Parathyroid adenoma (tissue), 2 donors: ENCODE measurements at regions not wholly inside any gene's neighbourhood (a gene's known extent, or its start where the extent isn't known, plus 50 kb on each side); places are given as distances from the start of the nearest gene placed in this dataset.
A peak's percentile ranks its signal among the peaks of the same experiment; 100 is the strongest.

Source experiments
- H2AFZ ChIP-seq: fragments of 300-600 bp; sonication (generic); one replicate; pipeline ENCODE4 v1.7.0; 2017; ENCODE audit warnings: antibody characterized with exemption, mild to moderate bottlenecking
- H3K27ac ChIP-seq: fragments of 300-600 bp; sonication (generic); one replicate; pipeline ENCODE4 v1.7.0; 2017
- H3K27me3 ChIP-seq: fragments of 300-600 bp; sonication (generic); one replicate; pipeline ENCODE4 v1.7.0; 2017; ENCODE audit warnings: low read length; ENCODE audit not compliant: control insufficient read depth, insufficient read depth
- H3K36me3 ChIP-seq: fragments of 300-600 bp; sonication (generic); one replicate; pipeline ENCODE4 v1.7.0; 2017; ENCODE audit warnings: low read length; ENCODE audit not compliant: control insufficient read depth, insufficient read depth
- H3K4me1 ChIP-seq: fragments of 300-600 bp; sonication (generic); one replicate; pipeline ENCODE4 v1.7.0; 2017; ENCODE audit warnings: control low read depth
- H3K4me2 ChIP-seq: fragments of 300-600 bp; sonication (generic); one replicate; pipeline ENCODE4 v1.7.0; 2017; ENCODE audit warnings: low read length
- H3K4me3 ChIP-seq: fragments of 300-600 bp; sonication (generic); one replicate; pipeline ENCODE4 v1.7.0; 2017; ENCODE audit warnings: low read depth, low read length
- H3K79me2 ChIP-seq: fragments of 300-600 bp; sonication (generic); one replicate; pipeline ENCODE4 v1.7.0; 2017; ENCODE audit warnings: control low read depth
- H3K9ac ChIP-seq: fragments of 300-600 bp; sonication (generic); one replicate; pipeline ENCODE4 v1.7.0; 2017; ENCODE audit warnings: mild to moderate bottlenecking
- H3K9me3 ChIP-seq: fragments of 300-600 bp; sonication (generic); one replicate; pipeline ENCODE4 v1.7.0; 2017; ENCODE audit warnings: low read length; ENCODE audit not compliant: control insufficient read depth
- CTCF ChIP-seq: fragments of 300-600 bp; sonication (generic); IDR thresholded peaks from one replicate; pipeline ENCODE4 v1.7.0; 2017; ENCODE audit warnings: antibody characterized with exemption, mild to moderate bottlenecking
- donor health status: primary hyperparathyroidism.

- no peak for TF ChIP-seq CTCF
- no peak overlapping the region for H3K4me3 ChIP-seq
- H3K27me3 ChIP-seq, result no peaks in the 10 kb centered on the region
- no peaks in the 10 kb centered on the region for H3K4me1 ChIP-seq
- no peak overlapping the region for H3K4me2 ChIP-seq
- no peak overlapping the region for H2AFZ ChIP-seq
- H3K9me3 ChIP-seq, result no peaks in the 10 kb centered on the region
- H3K27ac ChIP-seq, result no peak overlapping the region
- no peaks in the 10 kb centered on the region for H3K36me3 ChIP-seq
- H3K9ac ChIP-seq, result no peak overlapping the region
- no peaks in the 10 kb centered on the region for H3K79me2 ChIP-seq
Measured at GRCh38 chr5:58199087-58199486, 260.8 kb downstream of the PLK2 start.

DNA sequence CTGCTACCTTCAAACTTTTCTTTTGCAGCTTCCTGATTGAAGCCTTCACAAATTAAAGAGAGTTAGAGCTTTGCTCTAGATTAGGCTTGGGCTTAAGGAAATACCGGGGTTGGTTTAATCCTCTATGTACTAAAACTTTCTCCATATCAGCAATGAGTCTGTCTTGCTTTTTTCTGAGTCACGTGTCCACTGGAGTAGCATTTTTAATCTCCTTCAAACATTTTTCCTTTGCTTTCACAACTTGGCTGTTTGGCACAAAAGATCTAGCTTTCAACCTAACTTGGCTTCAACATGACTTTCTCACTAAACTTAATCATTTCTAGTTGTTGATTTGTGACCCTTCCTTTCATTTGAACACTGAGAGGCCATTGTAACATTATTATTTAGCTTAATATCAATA, 261.6 kb downstream of the PLK2 start:
- no peak overlapping the region for H3K4me3 ChIP-seq
- no peaks in the 10 kb centered on the region for H3K79me2 ChIP-seq
- no peak overlapping the region for H2AFZ ChIP-seq
- no peaks in the 10 kb centered on the region for H3K9me3 ChIP-seq
- no peaks in the 10 kb centered on the region for H3K27me3 ChIP-seq
- H3K4me2 ChIP-seq, result no peak overlapping the region
- no peak overlapping the region for H3K27ac ChIP-seq
- TF ChIP-seq CTCF, result no peak
- no peaks in the 10 kb centered on the region for H3K36me3 ChIP-seq
- no peaks in the 10 kb centered on the region for H3K4me1 ChIP-seq
- no peak overlapping the region for H3K9ac ChIP-seq

DNA sequence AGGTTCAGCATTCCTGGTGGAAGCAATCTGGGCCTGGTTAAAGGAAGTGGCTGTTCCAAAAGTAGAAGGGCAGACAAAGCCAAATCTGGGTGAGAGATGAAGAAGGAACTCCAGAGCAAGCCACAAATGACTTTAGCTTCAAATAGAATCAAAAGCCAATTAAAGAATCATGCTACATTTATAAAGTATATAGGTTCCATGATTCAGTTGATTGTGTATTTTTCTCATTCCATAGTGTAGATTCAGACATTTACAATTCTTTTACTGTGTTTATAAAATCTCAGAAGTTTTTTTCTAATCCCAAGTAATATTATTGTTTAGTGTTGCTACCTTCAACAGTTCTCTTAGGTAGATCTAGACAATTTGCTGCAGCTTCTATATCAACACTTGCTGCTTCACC, 262.0 kb downstream of the PLK2 start:
- Histone ChIP-seq H3K9ac (no peak overlapping the region), H3K79me2 (no peaks in the 10 kb centered on the region), H3K27me3 (no peaks in the 10 kb centered on the region), H3K36me3 (no peaks in the 10 kb centered on the region), H2AFZ (no peak overlapping the region), H3K4me1 (no peaks in the 10 kb centered on the region), H3K4me3 (no peak overlapping the region), H3K9me3 (no peaks in the 10 kb centered on the region), H3K27ac (no peak overlapping the region), H3K4me2 (no peak overlapping the region)
- TF ChIP-seq CTCF, result no peak

DNA sequence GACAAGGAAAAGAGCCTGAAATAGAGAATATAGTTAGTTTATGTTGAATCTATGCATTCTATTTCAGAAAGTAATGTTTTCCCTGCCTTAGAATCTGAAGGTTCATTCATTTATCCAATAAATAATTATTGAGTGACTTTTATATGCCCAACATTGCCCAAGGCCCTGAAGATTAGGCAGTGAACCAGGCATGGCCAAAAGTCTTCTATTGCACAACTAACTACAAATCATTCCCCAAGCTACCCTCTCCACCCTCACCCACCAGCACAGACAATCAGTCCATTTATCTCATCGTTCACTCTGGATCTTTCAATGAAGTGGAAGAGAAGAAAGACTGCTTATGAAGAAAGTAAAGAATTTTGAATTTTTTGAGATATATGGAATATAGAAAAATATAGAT, 268.4 kb downstream of the PLK2 start:
- Histone ChIP-seq H3K4me1 (peaks cover 18% of the 10 kb centered on the region), H2AFZ (peak overlapping the region; percentile 8), H3K9ac (no peak overlapping the region), H3K27me3 (no peaks in the 10 kb centered on the region), H3K79me2 (no peaks in the 10 kb centered on the region), H3K4me2 (no peak overlapping the region), H3K27ac (no peak overlapping the region), H3K4me3 (no peak overlapping the region), H3K9me3 (no peaks in the 10 kb centered on the region), H3K36me3 (no peaks in the 10 kb centered on the region)
- TF ChIP-seq CTCF, result no peak

DNA sequence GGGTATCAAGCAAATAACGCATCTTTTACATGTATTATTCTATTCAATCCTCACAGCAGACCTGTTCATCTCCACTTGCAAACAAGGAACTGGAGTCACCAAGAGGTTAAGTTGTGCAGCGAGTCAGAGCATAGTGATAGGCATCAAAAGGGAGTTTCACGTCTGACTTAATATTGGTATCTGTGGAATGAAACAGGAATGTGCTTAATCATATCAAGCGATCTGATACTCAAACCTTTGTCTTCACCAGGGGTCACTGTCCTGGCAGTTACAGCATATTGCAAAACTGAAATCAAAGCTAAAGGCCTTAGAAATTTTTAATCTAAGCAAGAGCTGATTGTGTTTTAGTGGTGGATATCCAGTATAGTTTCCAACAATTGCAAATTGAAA, 271.6 kb downstream of the PLK2 start:
- Histone ChIP-seq H3K27me3 (no peaks in the 10 kb centered on the region), H3K36me3 (no peaks in the 10 kb centered on the region), H2AFZ (no peak overlapping the region), H3K79me2 (no peaks in the 10 kb centered on the region), H3K27ac (no peak overlapping the region), H3K9ac (no peak overlapping the region), H3K9me3 (no peaks in the 10 kb centered on the region), H3K4me3 (no peak overlapping the region), H3K4me2 (peak overlapping the region; percentile 33), H3K4me1 (peaks cover 24% of the 10 kb centered on the region)
- no peak for TF ChIP-seq CTCF
